ENCODE measurements at regions not wholly inside any gene's neighbourhood (a gene's known extent, or its start where the extent isn't known, plus 50 kb on each side); places are given as distances from the start of the nearest gene placed in this dataset.

DNA sequence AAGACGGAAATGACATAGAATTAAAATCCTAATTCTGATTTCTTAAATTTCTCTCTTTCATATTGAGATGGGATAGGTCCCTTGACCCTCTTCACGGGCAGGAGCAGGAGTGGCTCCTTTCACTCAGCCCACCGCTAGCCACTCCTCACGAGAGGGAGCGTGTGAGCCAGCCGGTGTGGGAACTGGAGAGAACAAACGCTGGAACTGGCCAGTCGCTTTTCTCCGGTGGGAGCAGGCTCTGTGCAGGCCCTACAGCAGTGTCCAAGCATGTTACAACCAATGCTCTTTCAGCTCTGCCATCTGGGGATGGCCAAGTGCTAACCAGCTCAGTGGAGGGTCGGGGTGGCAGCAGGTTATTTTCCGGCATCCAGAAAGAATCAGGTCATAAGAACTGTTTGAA lies 815.5 kb upstream of the ADGRL4 start:
- Mint-ChIP-seq H3K27ac (ENCODE audit: unreplicated experiment) (no peak overlapping the region), H3K4me1 (ENCODE audit: low read depth, unreplicated experiment) (no peaks in the 10 kb centered on the region), H3K36me3 (ENCODE audit: insufficient read depth, unreplicated experiment) (no peaks in the 10 kb centered on the region), H3K9me3 (ENCODE audit: low read depth, unreplicated experiment) (no peaks in the 10 kb centered on the region), H3K27me3 (ENCODE audit: unreplicated experiment) (no peaks in the 10 kb centered on the region), H3K4me3 (ENCODE audit: low read depth, unreplicated experiment) (no peak overlapping the region)
- no TSS peak for BruUV-seq (replicated peaks)
- CTCF ChIA-PET, result no interaction called here
- intact Hi-C loops (cut with micrococcal nuclease; ENCODE audit: unreplicated experiment), result no loop called here
- TF ChIP-seq, protein P1, sequence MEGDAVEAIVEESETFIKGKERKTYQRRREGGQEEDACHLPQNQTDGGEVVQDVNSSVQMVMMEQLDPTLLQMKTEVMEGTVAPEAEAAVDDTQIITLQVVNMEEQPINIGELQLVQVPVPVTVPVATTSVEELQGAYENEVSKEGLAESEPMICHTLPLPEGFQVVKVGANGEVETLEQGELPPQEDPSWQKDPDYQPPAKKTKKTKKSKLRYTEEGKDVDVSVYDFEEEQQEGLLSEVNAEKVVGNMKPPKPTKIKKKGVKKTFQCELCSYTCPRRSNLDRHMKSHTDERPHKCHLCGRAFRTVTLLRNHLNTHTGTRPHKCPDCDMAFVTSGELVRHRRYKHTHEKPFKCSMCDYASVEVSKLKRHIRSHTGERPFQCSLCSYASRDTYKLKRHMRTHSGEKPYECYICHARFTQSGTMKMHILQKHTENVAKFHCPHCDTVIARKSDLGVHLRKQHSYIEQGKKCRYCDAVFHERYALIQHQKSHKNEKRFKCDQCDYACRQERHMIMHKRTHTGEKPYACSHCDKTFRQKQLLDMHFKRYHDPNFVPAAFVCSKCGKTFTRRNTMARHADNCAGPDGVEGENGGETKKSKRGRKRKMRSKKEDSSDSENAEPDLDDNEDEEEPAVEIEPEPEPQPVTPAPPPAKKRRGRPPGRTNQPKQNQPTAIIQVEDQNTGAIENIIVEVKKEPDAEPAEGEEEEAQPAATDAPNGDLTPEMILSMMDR (IDR thresholded peaks at IDR 0.05; ENCODE audit: unreplicated experiment), result no peak
- no peak for DNase-seq

DNA sequence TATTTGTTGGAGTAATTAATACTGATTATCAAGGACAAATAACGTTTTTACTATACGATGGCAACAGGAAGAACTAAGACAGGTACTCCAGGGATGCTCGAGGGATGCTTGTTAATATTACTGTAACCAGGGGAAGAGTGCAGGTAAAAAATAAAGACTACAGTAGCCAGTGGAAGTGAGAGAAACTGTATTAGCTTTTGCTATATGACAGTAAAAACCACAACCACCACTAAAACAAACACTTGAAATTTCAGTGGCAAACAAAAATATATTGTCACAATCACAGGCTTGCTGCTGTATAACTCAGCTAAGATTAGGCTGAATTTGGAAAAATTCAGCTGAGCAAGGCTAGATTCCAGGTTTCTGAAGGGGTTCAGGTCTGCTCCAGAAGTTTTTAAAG lies 812.6 kb upstream of the ADGRL4 start:
- no TSS peak for BruUV-seq (replicated peaks)
- TF ChIP-seq, protein P1 (IDR thresholded peaks at IDR 0.05; ENCODE audit: unreplicated experiment), result no peak
- H3K9me3 Mint-ChIP-seq (ENCODE audit: low read depth, unreplicated experiment), result no peaks in the 10 kb centered on the region

DNA sequence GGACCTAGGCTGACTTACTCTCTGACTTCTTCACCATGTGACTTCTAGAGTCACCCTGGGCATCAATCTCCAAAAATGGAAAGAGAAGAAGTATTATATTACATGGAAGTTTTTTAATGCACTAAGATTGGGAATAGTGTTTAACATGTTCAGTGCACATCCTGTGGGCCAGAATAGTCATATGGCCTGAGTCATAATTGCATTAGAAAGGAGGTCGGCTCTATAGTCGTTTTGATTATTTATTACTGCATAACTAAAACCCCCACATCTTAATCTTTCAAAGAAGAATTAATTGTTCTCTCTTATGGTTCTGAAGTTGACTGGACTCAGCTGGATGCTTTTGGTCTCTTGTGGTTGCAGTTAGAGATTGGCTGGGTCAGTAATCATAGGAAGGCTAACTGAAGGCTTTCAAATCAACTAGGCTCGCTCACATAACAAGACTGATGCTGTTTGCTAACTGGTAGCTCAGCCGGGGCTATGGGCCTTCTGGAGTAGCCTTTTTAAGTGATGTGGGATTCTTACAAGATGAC lies 810.6 kb upstream of the ADGRL4 start:
- BruUV-seq (replicated peaks), result no TSS peak
- CTCF ChIA-PET, result interaction anchor here (0.6 kb wide), 1 partner anchor 108 kb away, joined by 3 read pairs; no protein-coding TSS in a partner anchor
- no peak overlapping the region for H3K27ac Mint-ChIP-seq (ENCODE audit: unreplicated experiment)

More for the DNA sequence above, 812.6 kb upstream of the ADGRL4 start:
- CTCF ChIA-PET, result no interaction called here
- DNase-seq, result no peak
- Mint-ChIP-seq H3K27me3 (ENCODE audit: unreplicated experiment) (no peaks in the 10 kb centered on the region), H3K4me1 (ENCODE audit: low read depth, unreplicated experiment) (no peaks in the 10 kb centered on the region), H3K36me3 (ENCODE audit: insufficient read depth, unreplicated experiment) (no peaks in the 10 kb centered on the region), H3K4me3 (ENCODE audit: low read depth, unreplicated experiment) (no peak overlapping the region), H3K27ac (ENCODE audit: unreplicated experiment) (no peak overlapping the region)
- intact Hi-C loops (cut with micrococcal nuclease; ENCODE audit: unreplicated experiment), result no loop called here

DNA sequence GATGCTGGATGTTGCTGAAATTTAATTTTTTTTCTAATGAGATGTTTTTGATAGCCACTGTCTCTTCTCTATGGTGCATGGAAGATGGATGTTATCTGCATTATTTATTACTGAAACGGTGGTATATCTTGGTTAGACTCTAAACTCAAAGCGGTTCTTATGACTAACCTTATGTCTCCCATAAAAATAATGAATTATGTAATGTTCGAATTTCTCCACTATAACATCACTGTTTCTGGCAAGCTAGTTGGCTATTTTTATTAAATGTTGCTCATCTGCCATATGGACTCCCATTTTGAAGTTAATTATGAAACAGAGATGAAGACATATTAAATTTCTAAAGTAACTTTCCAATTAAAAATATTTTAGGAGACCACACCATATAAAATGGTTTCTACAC lies 808.6 kb upstream of the ADGRL4 start:
- Mint-ChIP-seq H3K36me3 (ENCODE audit: insufficient read depth, unreplicated experiment) (no peaks in the 10 kb centered on the region), H3K4me3 (ENCODE audit: low read depth, unreplicated experiment) (no peak overlapping the region), H3K27ac (ENCODE audit: unreplicated experiment) (no peak overlapping the region), H3K9me3 (ENCODE audit: low read depth, unreplicated experiment) (no peaks in the 10 kb centered on the region), H3K4me1 (ENCODE audit: low read depth, unreplicated experiment) (no peaks in the 10 kb centered on the region), H3K27me3 (ENCODE audit: unreplicated experiment) (no peaks in the 10 kb centered on the region)
- CTCF ChIA-PET, result no interaction called here
- intact Hi-C loops (cut with micrococcal nuclease; ENCODE audit: unreplicated experiment), result no loop called here
- DNase-seq, result no peak
- TF ChIP-seq, protein P1 (IDR thresholded peaks at IDR 0.05; ENCODE audit: unreplicated experiment), result no peak
- BruUV-seq (replicated peaks), result no TSS peak

More for the DNA sequence above, 810.6 kb upstream of the ADGRL4 start:
- Mint-ChIP-seq H3K4me3 (ENCODE audit: low read depth, unreplicated experiment) (no peak overlapping the region), H3K9me3 (ENCODE audit: low read depth, unreplicated experiment) (no peaks in the 10 kb centered on the region), H3K36me3 (ENCODE audit: insufficient read depth, unreplicated experiment) (no peaks in the 10 kb centered on the region), H3K4me1 (ENCODE audit: low read depth, unreplicated experiment) (no peaks in the 10 kb centered on the region), H3K27me3 (ENCODE audit: unreplicated experiment) (no peaks in the 10 kb centered on the region)
- no peak for DNase-seq
- intact Hi-C loops (cut with micrococcal nuclease; ENCODE audit: unreplicated experiment), result no loop called here
- TF ChIP-seq, protein P1 (IDR thresholded peaks at IDR 0.05; ENCODE audit: unreplicated experiment), result no peak
